ENCODE measurements at regions not wholly inside any gene's neighbourhood (a gene's known extent, or its start where the extent isn't known, plus 50 kb on each side); places are given as distances from the start of the nearest gene placed in this dataset.

- TF ChIP-seq POLR2A (IDR thresholded peaks at IDR 0.05; ENCODE audit: low read length) (no peak), GATA1 (IDR thresholded peaks at IDR 0.05; ENCODE audit: low read depth, low read length) (no peak)
Observed at GRCh38 chr9:129555512-129556215, 65.2 kb downstream of the C9orf50 start.

Data from erythroblast (primary cell).